ENCODE measurements at regions not wholly inside any gene's neighbourhood (a gene's known extent, or its start where the extent isn't known, plus 50 kb on each side); places are given as distances from the start of the nearest gene placed in this dataset.
A peak's percentile ranks its signal among the peaks of the same experiment; 100 is the strongest.

DNA sequence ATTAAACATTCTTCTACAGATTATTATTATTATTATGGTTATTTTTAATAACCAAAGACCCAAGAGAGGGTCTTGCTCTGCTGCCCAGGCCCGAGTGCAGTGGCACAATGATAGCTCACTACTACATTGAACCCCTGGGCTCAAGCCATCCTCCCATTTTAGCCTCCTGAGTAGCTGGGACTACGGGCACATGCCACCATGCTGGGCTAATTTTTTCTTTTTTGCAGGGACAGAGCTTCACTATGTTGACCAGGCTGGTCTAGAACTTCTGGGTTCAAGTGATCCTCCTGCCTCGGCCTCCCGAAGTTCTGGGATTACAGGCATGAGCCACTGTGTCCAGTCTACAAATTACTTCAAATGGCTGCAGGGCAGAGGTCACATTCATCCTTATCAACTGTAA lies 179.8 kb downstream of the KCNRG start:
- no peak for DNase-seq
- Histone ChIP-seq H3K27me3 (ENCODE audit: control insufficient read depth, insufficient read depth, low read length) (no peaks in the 10 kb centered on the region), H3K9me3 (ENCODE audit: control insufficient read depth, low read depth, low read length) (no peaks in the 10 kb centered on the region), H3K36me3 (ENCODE audit: control insufficient read depth, insufficient read depth, low read length) (no peaks in the 10 kb centered on the region), H3K27ac (ENCODE audit: low read length) (no peak overlapping the region), H3K4me3 (ENCODE audit: low read length) (no peak overlapping the region), H3K4me1 (ENCODE audit: control insufficient read depth, insufficient read depth, low read length) (no peaks in the 10 kb centered on the region)
- no CpG with 5 or more reads among the region's 4 CpGs for WGBS (ENCODE audit: insufficient coverage, low lambda C conversion rate)

DNA sequence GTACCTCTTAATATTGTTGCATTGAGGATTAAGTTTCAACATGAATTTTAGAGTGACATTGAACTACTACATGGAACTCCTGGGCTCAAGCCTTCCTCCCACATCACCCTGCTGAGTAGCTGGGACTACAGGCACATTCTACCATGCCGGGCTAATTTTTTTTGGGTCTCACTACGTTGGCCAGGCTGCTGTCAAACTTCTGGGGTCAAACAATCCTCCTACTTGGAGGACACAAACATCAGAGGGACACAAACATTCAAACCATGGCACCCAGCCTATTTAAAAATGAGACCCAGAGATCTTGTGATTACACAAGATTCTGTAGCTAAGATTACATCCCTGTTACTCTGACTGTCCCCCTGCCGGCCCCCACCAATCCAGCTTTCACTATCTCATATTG lies 180.9 kb downstream of the KCNRG start:
- Histone ChIP-seq H3K9me3 (ENCODE audit: control insufficient read depth, low read depth, low read length) (no peaks in the 10 kb centered on the region), H3K27ac (ENCODE audit: low read length) (no peak overlapping the region), H3K36me3 (ENCODE audit: control insufficient read depth, insufficient read depth, low read length) (no peaks in the 10 kb centered on the region), H3K4me3 (ENCODE audit: low read length) (no peak overlapping the region), H3K27me3 (ENCODE audit: control insufficient read depth, insufficient read depth, low read length) (no peaks in the 10 kb centered on the region), H3K4me1 (ENCODE audit: control insufficient read depth, insufficient read depth, low read length) (no peaks in the 10 kb centered on the region)
- no CpG with 5 or more reads among the region's 3 CpGs for WGBS (ENCODE audit: insufficient coverage, low lambda C conversion rate)
- DNase-seq = no peak

DNA sequence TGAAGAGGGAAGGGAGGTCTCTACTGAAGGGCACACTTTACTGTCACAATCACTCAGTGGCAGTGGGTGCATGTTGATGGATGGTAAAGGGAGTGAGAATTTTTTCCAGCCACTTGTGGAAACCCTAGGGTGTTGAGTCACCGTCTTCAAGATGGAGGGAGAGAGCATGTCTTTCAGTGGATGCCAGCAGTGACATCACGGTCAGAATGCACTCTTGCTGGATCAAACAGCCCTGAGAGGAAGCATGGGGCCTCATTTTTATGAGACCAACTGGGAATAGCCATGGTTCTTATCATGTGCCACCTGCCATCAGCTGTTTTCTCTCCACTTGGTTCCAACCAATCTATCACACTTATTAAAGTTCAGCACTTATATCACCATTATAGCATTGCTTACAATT lies 182.5 kb downstream of the KCNRG start:
- Histone ChIP-seq H3K27me3 (ENCODE audit: control insufficient read depth, insufficient read depth, low read length) (no peaks in the 10 kb centered on the region), H3K36me3 (ENCODE audit: control insufficient read depth, insufficient read depth, low read length) (no peaks in the 10 kb centered on the region), H3K4me3 (ENCODE audit: low read length) (no peak overlapping the region), H3K4me1 (ENCODE audit: control insufficient read depth, insufficient read depth, low read length) (no peaks in the 10 kb centered on the region), H3K27ac (ENCODE audit: low read length) (no peak overlapping the region), H3K9me3 (ENCODE audit: control insufficient read depth, low read depth, low read length) (no peaks in the 10 kb centered on the region)
- DNase-seq = no peak
- WGBS (ENCODE audit: insufficient coverage, low lambda C conversion rate) = no CpG with 5 or more reads among the region's 2 CpGs

DNA sequence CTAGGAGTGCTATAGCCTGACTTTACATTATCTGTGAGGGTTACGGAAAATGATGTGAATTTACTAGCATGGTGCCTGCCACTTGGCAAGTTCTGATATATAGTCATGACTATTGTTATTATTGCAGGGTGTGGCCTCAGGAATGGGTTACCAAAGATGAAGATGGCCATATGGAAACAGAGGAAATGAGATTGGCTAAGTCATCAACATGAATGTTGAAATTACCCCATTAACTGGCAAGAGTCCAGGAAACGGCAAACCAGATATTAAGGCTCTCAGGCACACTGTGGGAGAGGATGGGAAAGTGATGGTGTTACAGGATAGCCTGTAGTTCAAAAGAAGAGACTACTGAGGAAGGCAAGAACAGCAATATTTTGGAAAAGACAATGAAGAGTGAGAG lies 183.3 kb downstream of the KCNRG start:
- Histone ChIP-seq H3K9me3 (ENCODE audit: control insufficient read depth, low read depth, low read length) (no peaks in the 10 kb centered on the region), H3K27ac (ENCODE audit: low read length) (no peak overlapping the region), H3K36me3 (ENCODE audit: control insufficient read depth, insufficient read depth, low read length) (no peaks in the 10 kb centered on the region), H3K4me1 (ENCODE audit: control insufficient read depth, insufficient read depth, low read length) (no peaks in the 10 kb centered on the region), H3K4me3 (ENCODE audit: low read length) (no peak overlapping the region), H3K27me3 (ENCODE audit: control insufficient read depth, insufficient read depth, low read length) (no peaks in the 10 kb centered on the region)
- WGBS (ENCODE audit: insufficient coverage, low lambda C conversion rate) = no CpG with 5 or more reads among the region's 2 CpGs
- DNase-seq = no peak

DNA sequence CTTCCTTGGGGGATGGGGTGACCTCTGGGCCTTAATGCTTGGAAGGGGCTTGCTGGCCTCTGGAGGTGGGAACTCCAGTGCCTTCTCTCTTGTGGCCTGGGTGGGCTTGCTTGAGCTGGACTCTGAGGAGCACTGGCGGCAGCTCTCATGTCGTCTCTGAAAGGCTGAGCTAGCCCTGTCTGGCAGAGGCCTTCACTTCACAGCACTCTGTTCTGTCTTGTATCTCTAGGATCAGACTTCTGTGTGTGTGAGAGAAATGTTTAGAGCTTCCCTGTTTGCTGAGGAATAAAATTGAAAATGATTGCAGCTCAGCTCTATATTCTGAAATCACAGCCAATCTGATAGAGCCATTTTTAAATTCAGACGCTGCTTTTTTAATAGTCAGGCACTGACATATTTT lies 185.3 kb downstream of the KCNRG start:
- DNase-seq = no peak
- Histone ChIP-seq H3K27me3 (ENCODE audit: control insufficient read depth, insufficient read depth, low read length) (no peaks in the 10 kb centered on the region), H3K36me3 (ENCODE audit: control insufficient read depth, insufficient read depth, low read length) (no peaks in the 10 kb centered on the region), H3K4me1 (ENCODE audit: control insufficient read depth, insufficient read depth, low read length) (no peaks in the 10 kb centered on the region), H3K27ac (ENCODE audit: low read length) (no peak overlapping the region), H3K9me3 (ENCODE audit: control insufficient read depth, low read depth, low read length) (no peaks in the 10 kb centered on the region), H3K4me3 (ENCODE audit: low read length) (no peak overlapping the region)
- no CpG with 5 or more reads among the region's 3 CpGs for WGBS (ENCODE audit: insufficient coverage, low lambda C conversion rate)

DNA sequence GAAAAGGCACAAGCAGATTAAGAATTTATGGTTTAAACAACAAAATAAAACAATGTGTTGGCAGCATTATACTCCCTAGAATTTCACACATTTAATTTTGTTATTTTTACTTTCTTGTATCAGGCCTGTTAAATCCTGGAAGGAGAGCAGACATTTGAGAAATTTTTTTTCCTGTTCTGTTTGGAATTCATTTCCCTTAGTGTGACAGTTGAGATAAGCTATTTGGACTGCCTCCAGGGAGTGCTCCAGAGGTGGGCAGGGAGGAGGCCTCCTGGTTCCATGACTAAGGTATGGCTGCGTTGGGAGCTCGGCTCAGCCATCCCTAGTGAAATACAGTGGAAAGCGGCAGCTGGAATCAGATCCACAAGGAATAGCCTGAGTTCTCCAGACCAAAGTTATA lies 185.7 kb downstream of the KCNRG start:
- DNase-seq = no peak
- H3K27me3 ChIP-seq (ENCODE audit: control insufficient read depth, insufficient read depth, low read length) = no peaks in the 10 kb centered on the region
- no peaks in the 10 kb centered on the region for H3K36me3 ChIP-seq (ENCODE audit: control insufficient read depth, insufficient read depth, low read length)
- no peaks in the 10 kb centered on the region for H3K9me3 ChIP-seq (ENCODE audit: control insufficient read depth, low read depth, low read length)
- no peaks in the 10 kb centered on the region for H3K4me1 ChIP-seq (ENCODE audit: control insufficient read depth, insufficient read depth, low read length)
- no CpG with 5 or more reads among the region's 3 CpGs for WGBS (ENCODE audit: insufficient coverage, low lambda C conversion rate)
- H3K27ac ChIP-seq (ENCODE audit: low read length) = no peak overlapping the region
- no peak overlapping the region for H3K4me3 ChIP-seq (ENCODE audit: low read length)

DNA sequence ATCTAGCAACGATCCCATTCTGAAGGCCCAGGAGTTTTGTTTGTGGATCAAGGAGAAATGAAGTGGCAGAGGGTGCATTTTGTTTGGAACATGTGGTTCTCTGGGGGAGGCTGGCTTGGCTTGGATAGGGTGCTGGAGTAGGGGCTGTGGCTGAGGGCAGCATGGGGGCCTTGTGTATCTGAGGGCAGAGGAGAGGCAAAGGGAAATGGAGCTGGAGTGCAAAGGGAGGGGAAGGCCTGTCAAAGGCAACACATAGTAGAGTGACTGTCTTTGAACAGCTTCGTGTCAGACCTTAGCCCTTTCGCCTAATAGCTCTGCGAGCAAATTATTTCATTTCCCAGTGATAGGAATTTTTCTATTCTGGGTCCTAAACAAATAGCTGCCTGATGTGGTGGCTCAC lies 187.2 kb downstream of the KCNRG start:
- H3K27me3 ChIP-seq (ENCODE audit: control insufficient read depth, insufficient read depth, low read length) = no peaks in the 10 kb centered on the region
- WGBS (ENCODE audit: insufficient coverage, low lambda C conversion rate) = no CpG with 5 or more reads among the region's 4 CpGs
- H3K4me1 ChIP-seq (ENCODE audit: control insufficient read depth, insufficient read depth, low read length) = no peaks in the 10 kb centered on the region
- H3K36me3 ChIP-seq (ENCODE audit: control insufficient read depth, insufficient read depth, low read length) = no peaks in the 10 kb centered on the region
- DNase-seq = no peak
- no peak overlapping the region for H3K4me3 ChIP-seq (ENCODE audit: low read length)
- no peaks in the 10 kb centered on the region for H3K9me3 ChIP-seq (ENCODE audit: control insufficient read depth, low read depth, low read length)
- H3K27ac ChIP-seq (ENCODE audit: low read length) = no peak overlapping the region

DNA sequence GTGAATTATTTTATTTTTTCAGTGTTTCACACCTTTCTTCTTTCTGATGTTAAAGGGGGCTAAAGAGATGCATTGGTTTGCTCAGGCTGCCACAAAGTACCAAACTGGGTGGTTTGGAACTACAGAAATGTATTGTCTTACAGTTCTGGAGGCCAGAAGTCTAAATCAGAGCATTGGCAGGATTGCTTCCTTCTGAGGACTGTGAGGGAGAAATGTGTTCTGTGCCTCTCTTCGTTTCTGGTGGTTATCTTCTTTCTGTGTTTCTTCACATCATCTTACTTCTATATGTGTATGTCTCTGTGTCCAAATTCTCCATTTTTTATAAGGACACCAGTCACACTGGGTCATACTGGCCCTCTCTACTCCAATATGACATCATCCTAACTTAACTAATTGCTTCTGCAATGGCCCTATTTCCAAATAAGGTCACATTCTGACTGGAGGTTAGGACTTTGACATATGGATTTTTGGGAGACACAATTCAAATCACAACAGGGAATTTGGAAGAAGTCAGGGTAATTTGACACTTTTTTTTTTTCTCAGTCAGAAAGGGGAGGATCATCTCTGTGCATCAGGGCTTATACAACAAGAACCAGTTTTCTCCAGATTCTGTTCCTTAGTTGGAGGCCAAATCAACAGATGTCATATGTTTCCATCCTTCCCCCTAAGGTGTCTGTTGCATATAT lies 188.2 kb downstream of the KCNRG start:
- Histone ChIP-seq H3K36me3 (ENCODE audit: control insufficient read depth, insufficient read depth, low read length) (no peaks in the 10 kb centered on the region), H3K4me1 (ENCODE audit: control insufficient read depth, insufficient read depth, low read length) (no peaks in the 10 kb centered on the region), H3K9me3 (ENCODE audit: control insufficient read depth, low read depth, low read length) (no peaks in the 10 kb centered on the region), H3K27ac (ENCODE audit: low read length) (no peak overlapping the region), H3K4me3 (ENCODE audit: low read length) (no peak overlapping the region), H3K27me3 (ENCODE audit: control insufficient read depth, insufficient read depth, low read length) (no peaks in the 10 kb centered on the region)
- no CpG with 5 or more reads among the region's 1 CpG for WGBS (ENCODE audit: insufficient coverage, low lambda C conversion rate)
- DNase-seq = no peak

DNA sequence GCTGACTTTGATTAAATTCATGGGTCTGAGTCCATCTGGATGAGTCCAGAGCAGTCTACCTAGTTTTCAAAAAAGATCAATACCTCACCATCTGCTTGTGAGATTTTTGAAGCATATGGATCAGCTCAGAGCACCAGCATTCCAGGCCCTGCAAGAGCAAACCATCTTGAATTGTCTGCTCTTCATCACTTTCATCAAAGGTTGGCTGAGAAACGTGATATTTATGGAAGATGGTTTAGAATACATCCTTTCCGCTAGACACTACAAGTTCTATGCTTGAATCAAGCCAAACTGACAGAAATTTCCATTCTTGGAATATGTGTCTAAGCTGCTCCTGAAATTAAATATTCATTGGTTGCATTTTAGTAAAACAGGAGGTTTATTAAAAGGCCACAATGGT lies 190.3 kb downstream of the KCNRG start:
- 100% methylated on average over 1 of the region's 2 CpGs for WGBS (ENCODE audit: insufficient coverage, low lambda C conversion rate)
- no peaks in the 10 kb centered on the region for H3K36me3 ChIP-seq (ENCODE audit: control insufficient read depth, insufficient read depth, low read length)

DNA sequence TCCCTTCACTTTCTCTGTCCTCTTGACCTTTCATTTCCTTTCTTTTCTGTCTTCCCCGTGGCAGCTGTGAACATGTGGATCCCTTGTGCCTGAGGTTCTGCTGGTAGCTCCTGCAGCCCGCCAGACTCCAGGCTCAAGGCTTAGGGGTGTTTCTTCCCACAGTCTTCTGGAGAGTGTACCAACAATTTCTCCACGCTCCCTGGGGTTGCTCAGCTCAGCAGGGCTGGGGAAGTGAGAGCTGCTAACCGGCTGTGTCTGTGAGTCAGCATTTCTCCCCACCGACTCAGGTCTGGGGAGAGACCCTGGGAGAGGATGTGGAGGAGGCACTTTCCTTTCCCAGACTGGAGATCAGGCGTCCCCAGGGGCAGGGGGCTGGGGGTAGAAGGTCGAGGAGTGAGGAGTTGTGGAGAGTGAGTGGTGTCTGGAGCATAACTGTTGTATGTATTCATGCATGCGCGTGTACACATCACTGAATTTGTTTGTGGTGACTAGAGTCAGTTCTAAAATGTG lies 193.6 kb downstream of the KCNRG start:
- WGBS (ENCODE audit: insufficient coverage, low lambda C conversion rate) = 50% methylated on average over 2 of the region's 9 CpGs
- no peaks in the 10 kb centered on the region for H3K4me1 ChIP-seq (ENCODE audit: control insufficient read depth, insufficient read depth, low read length)
- no peaks in the 10 kb centered on the region for H3K9me3 ChIP-seq (ENCODE audit: control insufficient read depth, low read depth, low read length)
- no peak overlapping the region for H3K4me3 ChIP-seq (ENCODE audit: low read length)
- no peaks in the 10 kb centered on the region for H3K27me3 ChIP-seq (ENCODE audit: control insufficient read depth, insufficient read depth, low read length)
- no peak overlapping the region for H3K27ac ChIP-seq (ENCODE audit: low read length)
- peak in 1 of 2 donors; percentile 29 for DNase-seq
- H3K36me3 ChIP-seq (ENCODE audit: control insufficient read depth, insufficient read depth, low read length) = no peaks in the 10 kb centered on the region

More for the DNA sequence above, 190.3 kb downstream of the KCNRG start:
- Histone ChIP-seq H3K9me3 (ENCODE audit: control insufficient read depth, low read depth, low read length) (no peaks in the 10 kb centered on the region), H3K27ac (ENCODE audit: low read length) (no peak overlapping the region), H3K4me1 (ENCODE audit: control insufficient read depth, insufficient read depth, low read length) (no peaks in the 10 kb centered on the region), H3K4me3 (ENCODE audit: low read length) (no peak overlapping the region), H3K27me3 (ENCODE audit: control insufficient read depth, insufficient read depth, low read length) (no peaks in the 10 kb centered on the region)
- DNase-seq = no peak

DNA sequence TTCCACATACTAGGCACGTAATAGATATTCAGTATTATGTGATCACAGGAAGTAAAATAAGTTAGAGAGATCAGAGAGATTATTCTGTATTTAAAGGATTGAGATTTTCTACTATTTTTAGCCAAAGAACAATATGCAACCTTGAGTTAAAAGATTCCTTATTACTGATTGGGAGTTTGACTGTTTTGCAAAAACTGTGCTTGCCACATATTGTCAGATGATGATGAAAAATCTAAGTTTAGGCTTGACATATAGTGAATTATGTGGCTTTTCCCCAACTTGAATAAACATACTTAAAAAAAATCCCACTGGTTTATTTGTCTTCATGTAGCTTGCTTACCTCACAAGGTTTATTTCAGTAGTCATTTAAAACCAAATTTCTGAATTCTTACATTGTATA lies 194.4 kb downstream of the KCNRG start:
- H3K4me3 ChIP-seq (ENCODE audit: low read length) = no peak overlapping the region
- H3K9me3 ChIP-seq (ENCODE audit: control insufficient read depth, low read depth, low read length) = no peaks in the 10 kb centered on the region
- no peaks in the 10 kb centered on the region for H3K36me3 ChIP-seq (ENCODE audit: control insufficient read depth, insufficient read depth, low read length)
- H3K4me1 ChIP-seq (ENCODE audit: control insufficient read depth, insufficient read depth, low read length) = no peaks in the 10 kb centered on the region
- no peak for DNase-seq
- H3K27me3 ChIP-seq (ENCODE audit: control insufficient read depth, insufficient read depth, low read length) = no peaks in the 10 kb centered on the region
- WGBS (ENCODE audit: insufficient coverage, low lambda C conversion rate) = 100% methylated on average over 1 of the region's 1 CpG
- H3K27ac ChIP-seq (ENCODE audit: low read length) = no peak overlapping the region
